ENCODE measurements at regions not wholly inside any gene's neighbourhood (a gene's known extent, or its start where the extent isn't known, plus 50 kb on each side); places are given as distances from the start of the nearest gene placed in this dataset.
"Not testable (repeated sequence)": the region's sequence is repeated elsewhere in the genome, so short reads cannot be mapped to it uniquely, and the experiment has no call there.

- DNase-seq (ENCODE audit: low spot score): no peak
Observed at GRCh38 chr15:94844538-94845389, 613.4 kb downstream of the MCTP2 start.

- DNase-seq (ENCODE audit: low spot score): no peak
Observed at GRCh38 chr15:94845390-94845716, 614.0 kb downstream of the MCTP2 start.

- no peak for DNase-seq (ENCODE audit: low spot score)
Observed at GRCh38 chr15:94847325-94847724, 616.0 kb downstream of the MCTP2 start.

GRCh38 chr15:94848054-94848453 is 616.7 kb downstream of the MCTP2 start:
- DNase-seq (ENCODE audit: low spot score): no peak

- DNase-seq (ENCODE audit: low spot score): no peak
Observed at GRCh38 chr15:94855018-94855408, 623.7 kb downstream of the MCTP2 start.

GRCh38 chr15:94855409-94856266 is 624.3 kb downstream of the MCTP2 start:
- no peak for DNase-seq (ENCODE audit: low spot score)

- DNase-seq (ENCODE audit: low spot score): no peak
Observed at GRCh38 chr15:94856267-94856854, 625.0 kb downstream of the MCTP2 start.

GRCh38 chr15:94857466-94857865 is 626.1 kb downstream of the MCTP2 start:
- no peak for DNase-seq (ENCODE audit: low spot score)

GRCh38 chr15:94858011-94858410 is 626.6 kb downstream of the MCTP2 start:
- no peak for DNase-seq (ENCODE audit: low spot score)

- no peak for DNase-seq (ENCODE audit: low spot score)
Observed at GRCh38 chr15:94858449-94858848, 627.1 kb downstream of the MCTP2 start.

GRCh38 chr15:94858920-94859319 is 627.6 kb downstream of the MCTP2 start:
- no peak for DNase-seq (ENCODE audit: low spot score)

- DNase-seq (ENCODE audit: low spot score): no peak
Observed at GRCh38 chr15:94864600-94864999, 633.2 kb downstream of the MCTP2 start.

- not testable (repeated sequence) for DNase-seq (ENCODE audit: low spot score)
Observed at GRCh38 chr15:94868265-94868664, 636.9 kb downstream of the MCTP2 start.

- no peak for DNase-seq (ENCODE audit: low spot score)
Observed at GRCh38 chr15:94875550-94875949, 644.2 kb downstream of the MCTP2 start.

- no peak for DNase-seq (ENCODE audit: low spot score)
Observed at GRCh38 chr15:94877833-94878232, 646.5 kb downstream of the MCTP2 start.

- DNase-seq (ENCODE audit: low spot score): no peak
Observed at GRCh38 chr15:94882071-94882712, 650.8 kb downstream of the MCTP2 start.

GRCh38 chr15:94887391-94887790 is 656.0 kb downstream of the MCTP2 start:
- DNase-seq (ENCODE audit: low spot score): no peak

- DNase-seq (ENCODE audit: low spot score): no peak
Observed at GRCh38 chr15:94889153-94889552, 657.8 kb downstream of the MCTP2 start.

GRCh38 chr15:94893091-94893490 is 661.7 kb downstream of the MCTP2 start:
- no peak for DNase-seq (ENCODE audit: low spot score)

- no peak for DNase-seq (ENCODE audit: low spot score)
Observed at GRCh38 chr15:94894056-94894455, 662.7 kb downstream of the MCTP2 start.

- no peak for DNase-seq (ENCODE audit: low spot score)
Observed at GRCh38 chr15:94909510-94909909, 678.1 kb downstream of the MCTP2 start.

- DNase-seq (ENCODE audit: low spot score): no peak
Observed at GRCh38 chr15:94910166-94910565, 678.8 kb downstream of the MCTP2 start.
